KOPT-K1 (cell line): ENCODE measurements at regions not wholly inside any gene's neighbourhood (a gene's known extent, or its start where the extent isn't known, plus 50 kb on each side); places are given as distances from the start of the nearest gene placed in this dataset.
"Not testable (repeated sequence)": the region's sequence is repeated elsewhere in the genome, so short reads cannot be mapped to it uniquely, and the experiment has no call there.

Source experiments
- H3K27ac ChIP-seq: fragments of 200-600 bp; sonication (generic); 2 replicates; pipeline ENCODE4 v1.5.1; 2016; ENCODE audit warnings: antibody characterized with exemption, mild to moderate bottlenecking, low read depth, low read length; ENCODE audit not compliant: poor library complexity, severe bottlenecking
- H3K36me3 ChIP-seq: fragments of 200-600 bp; sonication (generic); 2 replicates; pipeline ENCODE4 v1.5.1; 2017; ENCODE audit warnings: antibody characterized with exemption, mild to moderate bottlenecking, low read length, moderate library complexity; ENCODE audit not compliant: insufficient read depth
- H3K9me3 ChIP-seq: fragments of 200-600 bp; sonication (generic); 2 replicates; pipeline ENCODE4 v1.5.1; 2017; ENCODE audit warnings: antibody characterized with exemption, low read length, mild to moderate bottlenecking; ENCODE audit not compliant: insufficient read depth, poor library complexity, severe bottlenecking

DNA sequence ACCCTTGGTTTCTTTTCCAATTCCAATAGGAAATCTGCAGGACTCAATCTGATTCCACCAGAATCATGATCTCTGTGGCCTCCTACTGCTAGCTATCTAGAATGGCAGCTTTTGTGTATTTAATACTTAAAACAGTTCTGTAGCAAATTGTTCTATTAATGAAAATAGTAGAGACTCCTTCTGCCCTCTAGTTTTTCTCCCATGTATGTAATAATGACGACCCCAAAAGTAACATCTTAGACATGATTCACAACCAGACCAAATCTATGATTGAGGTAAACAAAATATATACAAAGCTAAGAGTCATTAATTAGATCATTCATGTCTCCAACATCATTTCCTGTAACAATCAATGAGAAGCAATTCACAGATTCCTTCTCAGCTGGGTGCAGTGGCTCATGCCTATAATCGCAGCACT lies 259.1 kb upstream of the MKLN1 start:
- H3K9me3 ChIP-seq, result no peaks in the 10 kb centered on the region
- no peaks in the 10 kb centered on the region for H3K36me3 ChIP-seq
- no peak overlapping the region for H3K27ac ChIP-seq

DNA sequence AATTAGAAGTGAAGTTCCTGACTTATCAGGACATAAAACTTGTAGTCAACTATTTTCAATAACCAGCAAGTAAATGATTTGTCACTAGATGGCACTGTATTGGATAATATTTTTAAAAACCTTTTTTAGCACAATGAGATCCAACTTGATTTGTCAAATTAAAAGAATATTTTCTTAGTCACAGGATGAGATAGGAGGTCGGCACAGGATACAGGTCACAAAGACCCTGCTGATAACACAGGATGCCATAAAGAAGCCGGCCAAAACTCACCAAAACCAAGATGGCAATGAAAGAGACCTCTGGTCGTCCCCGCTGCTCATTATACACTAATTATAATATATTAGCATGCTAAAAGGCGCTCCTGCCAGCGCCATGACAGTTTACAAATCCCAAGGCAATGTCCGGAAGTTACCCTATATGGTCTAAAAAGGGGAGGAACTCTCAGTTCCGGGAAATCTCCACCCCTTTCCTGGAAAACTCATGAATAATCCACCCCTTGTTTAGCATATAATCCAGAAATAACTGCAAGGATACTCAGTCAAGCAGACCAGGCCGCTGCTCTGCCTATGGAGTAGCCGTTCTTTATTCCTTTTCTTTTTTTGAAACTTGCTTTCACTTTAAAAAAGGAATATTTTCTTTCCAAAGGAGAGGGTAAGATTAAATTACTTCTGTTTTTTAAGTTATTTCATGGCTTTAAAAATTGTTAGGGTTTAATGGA lies 255.7 kb upstream of the MKLN1 start:
- no peaks in the 10 kb centered on the region for H3K9me3 ChIP-seq
- H3K36me3 ChIP-seq, result no peaks in the 10 kb centered on the region
- H3K27ac ChIP-seq, result no peak overlapping the region

GRCh38 chr7:131072505-131073091 lies 255.1 kb upstream of the MKLN1 start:
- no peaks in the 10 kb centered on the region for H3K36me3 ChIP-seq
- no peak overlapping the region for H3K27ac ChIP-seq
- H3K9me3 ChIP-seq, result no peaks in the 10 kb centered on the region

- no peak overlapping the region for H3K27ac ChIP-seq
- no peaks in the 10 kb centered on the region for H3K36me3 ChIP-seq
- no peaks in the 10 kb centered on the region for H3K9me3 ChIP-seq
Observed at GRCh38 chr7:131074043-131074442, 253.6 kb upstream of the MKLN1 start.

GRCh38 chr7:131074585-131074984 lies 253.1 kb upstream of the MKLN1 start:
- H3K36me3 ChIP-seq, result no peaks in the 10 kb centered on the region
- no peak overlapping the region for H3K27ac ChIP-seq
- no peaks in the 10 kb centered on the region for H3K9me3 ChIP-seq

DNA sequence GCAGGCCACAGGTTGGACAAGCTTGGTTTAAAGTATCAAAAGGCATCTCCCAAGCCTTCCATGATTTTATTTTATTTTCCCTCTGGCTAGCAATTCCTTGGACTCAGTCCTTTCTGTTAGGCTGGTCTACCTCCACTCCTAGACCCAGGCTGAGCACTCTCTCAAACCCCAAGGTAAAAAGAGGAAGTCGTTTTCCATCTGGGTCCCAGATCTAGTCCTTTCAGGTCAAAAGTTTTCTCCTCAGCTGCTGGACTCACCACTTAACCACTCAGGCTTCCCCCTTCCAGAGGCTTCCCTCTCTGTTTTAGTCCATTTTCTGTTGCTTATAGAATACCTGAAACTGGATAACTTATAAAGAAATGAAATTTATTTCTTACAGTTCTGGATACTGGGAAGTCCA lies 252.3 kb upstream of the MKLN1 start:
- Histone ChIP-seq H3K36me3 (no peaks in the 10 kb centered on the region), H3K27ac (no peak overlapping the region), H3K9me3 (no peaks in the 10 kb centered on the region)

GRCh38 chr7:131076032-131076431 lies 251.6 kb upstream of the MKLN1 start:
- H3K9me3 ChIP-seq, result no peaks in the 10 kb centered on the region
- H3K27ac ChIP-seq, result no peak overlapping the region
- H3K36me3 ChIP-seq, result no peaks in the 10 kb centered on the region

DNA sequence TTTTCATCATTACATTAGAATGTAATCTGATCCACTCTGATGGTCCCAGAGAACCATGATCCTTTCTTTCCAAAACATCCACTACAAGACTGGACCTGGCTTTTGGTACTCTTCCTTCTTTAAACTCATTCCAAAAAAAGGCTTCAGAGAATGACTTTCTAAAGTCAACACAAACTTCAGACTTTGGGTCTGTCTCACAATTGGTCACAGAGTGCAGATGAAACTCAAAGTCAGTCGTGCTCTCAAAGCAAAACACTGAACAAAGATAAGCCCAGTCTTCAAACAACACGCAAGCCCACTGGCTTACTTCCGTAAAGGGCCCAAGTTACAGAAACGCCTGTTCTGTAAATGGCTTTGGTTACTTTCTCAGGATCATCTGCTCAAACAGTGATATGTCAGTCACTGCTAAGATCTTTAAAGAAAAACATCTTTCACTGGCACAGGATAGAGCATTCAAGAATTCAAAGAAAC lies 250.9 kb upstream of the MKLN1 start:
- Histone ChIP-seq H3K27ac (no peak overlapping the region), H3K9me3 (no peaks in the 10 kb centered on the region), H3K36me3 (no peaks in the 10 kb centered on the region)

DNA sequence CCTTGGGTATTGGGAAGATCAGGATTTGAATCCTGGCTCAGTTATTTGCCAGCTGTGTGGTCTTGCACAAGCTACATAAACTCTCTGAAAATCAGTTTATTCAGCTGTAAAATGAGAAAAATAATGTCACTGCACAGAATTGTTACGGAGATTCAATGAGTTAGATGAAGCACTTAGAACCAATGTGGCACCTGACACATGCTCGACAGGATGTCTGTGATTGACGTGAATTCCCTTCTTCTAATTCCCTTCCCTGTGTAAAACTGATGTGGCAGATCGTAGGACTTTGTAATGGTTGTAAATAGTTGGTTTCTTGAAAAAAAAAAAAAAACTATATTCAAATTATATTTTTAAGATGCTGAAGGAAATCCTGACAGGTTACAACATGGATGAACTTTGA lies 249.9 kb upstream of the MKLN1 start:
- Histone ChIP-seq H3K27ac (no peak overlapping the region), H3K36me3 (no peaks in the 10 kb centered on the region), H3K9me3 (no peaks in the 10 kb centered on the region)

DNA sequence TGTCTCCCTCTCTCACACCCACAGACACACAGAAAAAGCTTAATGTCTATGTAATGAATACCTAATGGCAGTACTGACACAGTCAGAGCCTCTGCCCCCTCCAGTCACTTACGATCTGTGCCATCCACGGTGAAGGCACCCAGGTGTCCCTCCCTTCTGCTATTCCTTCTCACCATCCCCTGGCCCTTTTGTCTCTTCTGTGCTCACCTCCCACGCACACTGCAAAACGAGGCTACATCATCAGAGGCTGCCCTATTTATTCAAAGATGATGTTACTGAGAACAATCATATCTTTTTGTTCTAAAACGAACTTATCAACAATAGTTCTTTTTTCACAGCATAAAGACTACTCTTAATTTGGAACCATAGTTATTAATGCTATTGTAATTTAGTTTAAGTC lies 246.9 kb upstream of the MKLN1 start:
- no peaks in the 10 kb centered on the region for H3K36me3 ChIP-seq
- no peak overlapping the region for H3K27ac ChIP-seq

GRCh38 chr7:131081308-131081707 lies 246.4 kb upstream of the MKLN1 start:
- no peaks in the 10 kb centered on the region for H3K36me3 ChIP-seq

More for the DNA sequence above, 246.9 kb upstream of the MKLN1 start:
- H3K9me3 ChIP-seq, result no peaks in the 10 kb centered on the region

DNA sequence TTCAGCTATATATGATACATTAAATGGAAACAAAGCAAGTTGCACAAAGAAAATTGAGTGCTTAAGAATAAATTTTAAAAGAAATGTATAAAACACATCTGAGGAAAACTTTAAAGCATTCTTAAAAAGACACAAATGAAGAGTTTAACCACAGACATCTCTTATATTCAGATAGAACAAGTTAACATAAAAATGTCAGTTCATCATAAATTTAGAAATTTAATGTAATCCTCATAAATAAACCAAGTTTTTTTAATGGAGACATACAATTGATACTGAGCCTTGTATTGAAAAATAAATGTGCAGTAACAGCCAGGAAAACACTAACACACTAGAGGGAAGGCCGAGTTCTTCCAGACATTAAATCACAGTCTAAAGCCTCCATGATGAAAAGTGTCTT lies 243.9 kb upstream of the MKLN1 start:
- H3K36me3 ChIP-seq, result no peaks in the 10 kb centered on the region
- H3K27ac ChIP-seq, result no peak overlapping the region
- no peaks in the 10 kb centered on the region for H3K9me3 ChIP-seq

More at GRCh38 chr7:131081308-131081707, 246.4 kb upstream of the MKLN1 start:
- Histone ChIP-seq H3K27ac (no peak overlapping the region), H3K9me3 (no peaks in the 10 kb centered on the region)

GRCh38 chr7:131084336-131084735 lies 243.3 kb upstream of the MKLN1 start:
- not testable (repeated sequence) for H3K27ac ChIP-seq, H3K9me3 ChIP-seq, H3K36me3 ChIP-seq

DNA sequence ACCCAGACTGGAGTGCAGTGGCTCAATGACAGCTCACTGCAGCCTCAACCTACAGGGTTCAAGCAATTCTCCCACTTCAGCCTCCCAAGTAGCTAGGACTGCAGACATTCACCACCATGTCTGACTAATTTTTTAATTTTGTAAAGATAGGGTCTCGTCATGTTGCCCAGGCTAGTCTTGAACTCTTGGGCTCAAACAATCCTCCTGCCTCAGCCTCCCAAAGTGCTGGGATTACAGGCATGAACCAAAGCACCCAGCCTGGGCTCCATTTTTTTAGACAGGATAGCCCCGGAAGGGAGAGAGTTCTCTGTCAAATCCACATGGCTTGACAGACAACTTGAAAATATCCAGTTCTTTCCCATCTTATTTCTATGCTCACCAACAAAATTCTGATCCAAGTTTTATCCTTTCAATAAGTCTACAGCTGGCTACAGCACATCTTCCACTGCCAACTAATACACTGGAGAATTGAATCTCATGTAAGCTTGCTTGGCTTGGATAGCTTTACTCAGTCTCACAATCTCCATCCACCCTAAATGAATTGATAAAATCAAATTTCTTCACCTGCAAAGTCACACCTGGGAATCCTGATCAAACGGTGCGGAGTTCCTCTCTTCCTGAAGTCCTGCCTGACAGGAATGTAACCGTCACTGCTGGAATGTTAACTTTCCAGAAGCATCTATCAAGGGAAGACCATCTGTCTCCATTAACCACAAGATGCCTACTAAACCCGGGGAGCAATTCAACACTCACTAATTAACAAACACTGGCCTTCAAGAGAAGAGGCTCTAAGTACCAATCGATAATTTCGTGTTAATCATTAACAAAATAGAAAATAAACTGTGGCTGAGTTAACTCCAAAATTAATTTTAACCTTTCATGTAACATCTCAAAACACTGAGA lies 239.7 kb upstream of the MKLN1 start:
- no peaks in the 10 kb centered on the region for H3K36me3 ChIP-seq
- no peaks in the 10 kb centered on the region for H3K9me3 ChIP-seq
- no peak overlapping the region for H3K27ac ChIP-seq

GRCh38 chr7:131090188-131090587 lies 237.5 kb upstream of the MKLN1 start:
- Histone ChIP-seq H3K27ac (no peak overlapping the region), H3K9me3 (no peaks in the 10 kb centered on the region), H3K36me3 (no peaks in the 10 kb centered on the region)
